ENCODE measurements at regions not wholly inside any gene's neighbourhood (a gene's known extent, or its start where the extent isn't known, plus 50 kb on each side); places are given as distances from the start of the nearest gene placed in this dataset.

GRCh38 chr12:69161829-69162228, 77.5 kb upstream of the CPSF6 start:
- Histone ChIP-seq H3K27ac (no peak overlapping the region), H3K27me3 (replicated peaks) (no peaks in the 10 kb centered on the region), H3K4me3 (ENCODE audit: low read depth, low read length) (no peak overlapping the region), H3K36me3 (replicated peaks) (no peaks in the 10 kb centered on the region)
- in situ Hi-C loops (cut with HindIII; ENCODE audit: low pct_ligation_motif_present, low sequenced_read_pairs), result no loop called here
- no peak for DNase-seq
- no peak for TF ChIP-seq CTCF (IDR thresholded peaks at IDR 0.05; ENCODE audit: low read depth, low read length, missing control alignments)

- no peak for TF ChIP-seq CTCF (IDR thresholded peaks at IDR 0.05; ENCODE audit: low read depth, low read length, missing control alignments)
- Histone ChIP-seq H3K27me3 (replicated peaks) (no peaks in the 10 kb centered on the region), H3K4me3 (ENCODE audit: low read depth, low read length) (no peak overlapping the region), H3K27ac (no peak overlapping the region), H3K36me3 (replicated peaks) (no peaks in the 10 kb centered on the region)
- in situ Hi-C loops (cut with HindIII; ENCODE audit: low pct_ligation_motif_present, low sequenced_read_pairs), result no loop called here
- DNase-seq, result no peak
These were observed 75.5 kb upstream of the CPSF6 start for GRCh38 chr12:69163681-69164362.

GRCh38 chr12:69167648-69168165, 71.7 kb upstream of the CPSF6 start:
- no peaks in the 10 kb centered on the region for H3K36me3 ChIP-seq (replicated peaks)
- no peak for TF ChIP-seq CTCF (IDR thresholded peaks at IDR 0.05; ENCODE audit: low read depth, low read length, missing control alignments)
- no peaks in the 10 kb centered on the region for H3K27me3 ChIP-seq (replicated peaks)
- DNase-seq, result no peak
- H3K27ac ChIP-seq, result no peak overlapping the region
- H3K4me3 ChIP-seq (ENCODE audit: low read depth, low read length), result no peak overlapping the region
- in situ Hi-C loops (cut with HindIII; ENCODE audit: low pct_ligation_motif_present, low sequenced_read_pairs), result no loop called here

- Histone ChIP-seq H3K27me3 (replicated peaks) (no peaks in the 10 kb centered on the region), H3K4me3 (ENCODE audit: low read depth, low read length) (no peak overlapping the region), H3K36me3 (replicated peaks) (no peaks in the 10 kb centered on the region), H3K27ac (no peak overlapping the region)
- in situ Hi-C loops (cut with HindIII; ENCODE audit: low pct_ligation_motif_present, low sequenced_read_pairs), result no loop called here
- no peak for TF ChIP-seq CTCF (IDR thresholded peaks at IDR 0.05; ENCODE audit: low read depth, low read length, missing control alignments)
- no peak for DNase-seq
These were observed 71.0 kb upstream of the CPSF6 start for GRCh38 chr12:69168363-69168762.

- H3K27ac ChIP-seq, result no peak overlapping the region
- no peaks in the 10 kb centered on the region for H3K36me3 ChIP-seq (replicated peaks)
- in situ Hi-C loops (cut with HindIII; ENCODE audit: low pct_ligation_motif_present, low sequenced_read_pairs), result no loop called here
- no peaks in the 10 kb centered on the region for H3K27me3 ChIP-seq (replicated peaks)
- DNase-seq, result no peak
- no peak overlapping the region for H3K4me3 ChIP-seq (ENCODE audit: low read depth, low read length)
- TF ChIP-seq CTCF (IDR thresholded peaks at IDR 0.05; ENCODE audit: low read depth, low read length, missing control alignments), result no peak
These were observed 70.5 kb upstream of the CPSF6 start for GRCh38 chr12:69168828-69169227.

GRCh38 chr12:69170293-69170692, 69.1 kb upstream of the CPSF6 start:
- no peaks in the 10 kb centered on the region for H3K27me3 ChIP-seq (replicated peaks)
- in situ Hi-C loops (cut with HindIII; ENCODE audit: low pct_ligation_motif_present, low sequenced_read_pairs), result no loop called here
- H3K27ac ChIP-seq, result no peak overlapping the region
- no peak for DNase-seq
- no peaks in the 10 kb centered on the region for H3K36me3 ChIP-seq (replicated peaks)
- TF ChIP-seq CTCF (IDR thresholded peaks at IDR 0.05; ENCODE audit: low read depth, low read length, missing control alignments), result no peak
- H3K4me3 ChIP-seq (ENCODE audit: low read depth, low read length), result no peak overlapping the region

Data from brain microvascular endothelial cell (primary cell).